A673 (cell line): ENCODE measurements at regions not wholly inside any gene's neighbourhood (a gene's known extent, or its start where the extent isn't known, plus 50 kb on each side); places are given as distances from the start of the nearest gene placed in this dataset.

Source experiments
- BruUV-seq: library from RNA; stranded (reverse); fragments of 400-500 nt; replicated peaks from 2 replicates; lab custom pipeline; 2021; lab: Mats Ljungman, UMichigan
- CTCF ChIA-PET: fragments of 300-600 bp; sonication (Branson Sonifier 250); formaldehyde crosslinking; loops from one replicate; lab custom pipeline; 2022; ENCODE audit warnings: antibody characterized with exemption; lab: Charles Lee
- POLR2A ChIA-PET: fragments of 300-600 bp; sonication (Branson Sonifier 250); formaldehyde crosslinking; loops from one replicate; lab custom pipeline; 2022; ENCODE audit warnings: antibody characterized with exemption; ENCODE audit not compliant: low non-redundant PET; lab: Charles Lee
- DNase-seq: peaks from one replicate; pipeline ENCODE4 v3.0.0-alpha.2; 2015; ENCODE audit warnings: low spot score
- H3K27ac ChIP-seq: fragments of 200-600 bp; sonication (generic); 2 replicates; pipeline ENCODE4 v1.5.1; 2016; ENCODE audit warnings: mixed run types, low read depth, mild to moderate bottlenecking, mixed read lengths, antibody characterized with exemption, low read length; ENCODE audit not compliant: poor library complexity, severe bottlenecking
- H3K27me3 ChIP-seq: fragments of 200-600 bp; sonication (generic); replicated peaks from 2 replicates; pipeline ENCODE4 v1.6.1; 2017; ENCODE audit warnings: mixed run types, low read depth, mild to moderate bottlenecking, mixed read lengths, antibody characterized with exemption, low read length; ENCODE audit not compliant: insufficient read depth, poor library complexity
- H3K36me3 ChIP-seq: fragments of 200-600 bp; sonication (generic); 2 replicates; pipeline ENCODE4 v1.6.1; 2016; ENCODE audit warnings: mixed run types, mild to moderate bottlenecking, mixed read lengths, antibody characterized with exemption, low read length; ENCODE audit not compliant: insufficient read depth, poor library complexity, severe bottlenecking
- H3K4me1 ChIP-seq: fragments of 200-600 bp; sonication (generic); 2 replicates; pipeline ENCODE4 v1.6.1; 2017; ENCODE audit warnings: mixed run types, mild to moderate bottlenecking, mixed read lengths, antibody characterized with exemption, low read length; ENCODE audit not compliant: insufficient read depth, poor library complexity, severe bottlenecking
- H3K4me3 ChIP-seq: fragments of 200-600 bp; sonication (generic); 2 replicates; pipeline ENCODE4 v1.5.1; 2016; ENCODE audit warnings: low read depth, mixed run types, mild to moderate bottlenecking, mixed read lengths, low read length; ENCODE audit not compliant: poor library complexity, severe bottlenecking
- H3K9me3 ChIP-seq: fragments of 200-600 bp; sonication (generic); 2 replicates; pipeline ENCODE4 v1.6.1; 2016; ENCODE audit warnings: mixed run types, low read depth, mild to moderate bottlenecking, mixed read lengths, antibody characterized with exemption, low read length; ENCODE audit not compliant: poor library complexity, severe bottlenecking
- CTCF ChIP-seq: fragments of 300-800, 200-600 bp; sonication (generic); conservative IDR thresholded peaks from 2 replicates; pipeline ENCODE4 v1.5.1; 2017; ENCODE audit warnings: low read depth, mild to moderate bottlenecking, antibody characterized with exemption, low read length, moderate library complexity, mixed read lengths
- EZH2 ChIP-seq: fragments of 200-600 bp; sonication (generic); IDR thresholded peaks from 2 replicates; pipeline ENCODE4 v1.6.1; 2017; ENCODE audit warnings: borderline replicate concordance, low read depth, mild to moderate bottlenecking, mixed read lengths, antibody characterized with exemption, low read length; ENCODE audit not compliant: poor library complexity, severe bottlenecking
- intact Hi-C: fragments of 100-400 bp; cut with micrococcal nuclease; formaldehyde crosslinking; loops from one replicate; pipeline ENCODE4 v1.10.0; 2022; ENCODE audit not compliant: unreplicated experiment

- Histone ChIP-seq H3K27ac (no peak overlapping the region), H3K9me3 (no peaks in the 10 kb centered on the region), H3K4me1 (no peaks in the 10 kb centered on the region), H3K36me3 (no peaks in the 10 kb centered on the region), H3K27me3 (no peaks in the 10 kb centered on the region), H3K4me3 (no peak overlapping the region)
- TF ChIP-seq EZH2, result no peak
- TF ChIP-seq CTCF, result no peak
- CTCF ChIA-PET, result no interaction called here
- intact Hi-C loops, result no loop called here
- no TSS peak for BruUV-seq
- DNase-seq, result no peak
- POLR2A ChIA-PET, result no interaction called here
Observed at GRCh38 chr18:50509012-50509411, 50.9 kb upstream of the MAPK4 start.
